HG03159 (cell line): ENCODE measurements at regions not wholly inside any gene's neighbourhood (a gene's known extent, or its start where the extent isn't known, plus 50 kb on each side); places are given as distances from the start of the nearest gene placed in this dataset.
"Not testable (repeated sequence)": the region's sequence is repeated elsewhere in the genome, so short reads cannot be mapped to it uniquely, and the experiment has no call there.

Experiments used
- ATAC-seq: cut with Tn5 transposase; IDR thresholded peaks from one replicate; pipeline ENCODE4 v1.9.1; 2021; ENCODE audit warnings: mild to moderate bottlenecking, moderate library complexity; ENCODE audit not compliant: unreplicated experiment

GRCh38 chr11:28938091-28938490, 829.9 kb downstream of the METTL15 start:
- ATAC-seq, result no peak

DNA sequence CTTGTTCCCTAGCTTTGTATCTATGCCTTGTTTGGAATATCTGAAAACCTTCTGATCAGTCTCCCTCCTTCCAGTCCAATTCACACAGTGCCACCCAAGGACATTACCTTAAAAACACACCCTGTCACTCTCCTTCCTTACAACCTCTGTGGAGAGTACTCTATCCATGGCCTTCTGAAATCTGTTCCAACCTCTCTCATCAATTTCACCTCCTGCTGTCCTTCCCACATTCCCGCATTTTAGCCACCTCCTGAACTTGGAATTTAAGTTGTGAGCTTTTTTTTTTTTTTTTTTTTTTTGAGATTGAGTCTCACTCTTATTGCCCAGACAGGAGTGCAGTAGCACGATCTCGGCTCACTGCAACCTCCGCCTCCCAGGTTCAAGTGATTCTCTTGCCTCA, 824.8 kb downstream of the METTL15 start:
- no peak for ATAC-seq

DNA sequence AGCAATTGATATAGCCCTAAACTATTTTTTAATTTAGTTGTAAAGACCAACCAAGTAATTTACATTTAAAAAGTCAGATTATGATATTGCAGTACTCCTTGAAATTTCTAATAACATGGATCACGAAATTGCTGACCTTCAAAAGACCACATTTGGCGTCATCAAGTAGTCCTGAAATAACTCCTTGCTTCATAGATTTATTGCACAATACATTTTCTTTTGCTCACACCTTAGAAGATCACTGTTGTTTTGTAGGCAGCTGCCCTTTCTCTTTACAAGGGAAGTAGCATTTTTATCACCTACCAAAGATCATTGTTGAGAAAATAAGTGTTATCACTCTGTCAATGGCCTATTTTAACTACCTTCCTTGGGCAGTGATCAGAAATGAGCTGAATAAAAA, 815.8 kb downstream of the METTL15 start:
- no peak for ATAC-seq

DNA sequence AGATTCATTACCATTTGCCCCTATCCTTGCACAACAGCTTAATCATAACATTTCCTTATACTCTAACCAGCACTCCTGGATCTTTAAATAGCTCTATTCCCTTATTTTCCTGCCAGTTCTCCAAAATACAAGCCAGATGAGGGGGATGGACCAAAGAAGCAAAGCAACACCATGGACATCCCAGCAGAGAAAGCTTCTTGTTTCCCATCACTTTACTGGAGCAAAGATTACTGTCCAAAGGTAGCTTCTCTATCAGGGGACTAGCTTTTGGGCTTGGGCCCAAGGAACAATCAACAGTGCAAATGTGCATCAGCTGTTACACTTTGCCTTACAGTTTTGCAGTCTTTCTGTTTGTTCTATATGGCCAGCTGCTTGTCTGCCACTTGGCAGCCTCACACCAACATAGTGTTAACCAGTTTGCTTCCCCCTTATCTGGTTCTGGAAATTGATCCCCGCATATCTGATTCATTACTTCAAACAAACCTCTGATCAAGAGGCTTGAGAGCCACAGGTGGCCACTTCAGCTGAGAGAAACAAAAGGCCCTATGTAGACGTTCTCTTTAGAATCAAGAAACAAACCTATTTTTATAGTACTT, 814.3 kb downstream of the METTL15 start:
- ATAC-seq, result no peak

DNA sequence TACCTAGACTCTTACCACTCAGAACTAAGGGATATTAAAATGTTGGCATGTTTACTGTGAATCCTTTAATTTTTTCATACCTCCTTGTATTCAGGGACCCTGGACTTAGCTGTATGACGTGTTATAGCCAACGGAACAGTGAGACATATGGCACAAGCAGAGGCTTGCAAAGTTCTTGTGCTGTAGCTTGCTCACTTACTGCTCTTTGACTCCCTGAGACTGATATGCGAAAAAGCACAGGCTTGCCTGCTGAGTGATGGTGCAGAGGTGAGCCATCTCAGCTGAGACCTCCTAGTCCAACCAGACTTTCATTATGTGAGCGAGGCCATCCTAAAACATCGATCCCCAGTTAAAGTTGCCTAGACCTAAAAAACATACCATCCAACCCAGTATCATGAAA, 811.0 kb downstream of the METTL15 start:
- no peak for ATAC-seq

DNA sequence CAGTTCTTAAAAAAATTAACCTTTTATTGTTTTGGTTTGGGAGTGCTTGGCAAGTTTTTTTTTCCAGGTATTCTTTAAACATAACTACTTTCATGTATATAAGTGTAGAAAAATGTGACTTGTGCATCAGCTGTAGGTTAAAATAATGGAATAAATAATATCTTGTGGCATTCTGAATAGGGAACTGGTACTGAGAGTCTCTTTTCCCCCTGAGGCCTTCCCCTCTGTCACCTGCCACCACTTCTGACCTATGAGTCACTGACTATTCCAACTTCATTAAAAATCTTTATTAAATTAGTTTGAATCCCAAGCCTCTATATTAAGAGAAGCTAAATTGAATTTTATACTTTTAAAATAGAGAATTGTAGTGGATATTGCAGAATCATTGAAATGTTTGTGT, 805.7 kb downstream of the METTL15 start:
- no peak for ATAC-seq

DNA sequence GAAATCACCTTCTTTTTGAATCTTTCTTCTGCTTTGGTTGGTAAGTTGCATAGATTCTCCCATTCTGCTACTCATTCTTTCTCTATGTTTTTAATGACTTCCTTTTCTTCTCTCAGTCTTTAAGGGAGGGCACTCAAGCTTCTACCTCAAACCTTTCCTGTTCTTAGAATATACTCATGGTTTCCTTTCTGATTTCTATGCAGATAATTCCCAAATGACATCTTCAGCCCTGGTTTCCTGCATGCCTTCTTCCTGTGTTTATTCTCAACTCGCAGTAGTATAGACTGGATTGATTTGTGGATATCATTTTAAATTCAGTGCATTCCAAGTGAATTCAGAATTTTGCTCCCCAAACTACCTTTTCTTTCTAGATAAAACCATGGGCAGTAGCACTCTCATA, 803.6 kb downstream of the METTL15 start:
- ATAC-seq, result no peak

DNA sequence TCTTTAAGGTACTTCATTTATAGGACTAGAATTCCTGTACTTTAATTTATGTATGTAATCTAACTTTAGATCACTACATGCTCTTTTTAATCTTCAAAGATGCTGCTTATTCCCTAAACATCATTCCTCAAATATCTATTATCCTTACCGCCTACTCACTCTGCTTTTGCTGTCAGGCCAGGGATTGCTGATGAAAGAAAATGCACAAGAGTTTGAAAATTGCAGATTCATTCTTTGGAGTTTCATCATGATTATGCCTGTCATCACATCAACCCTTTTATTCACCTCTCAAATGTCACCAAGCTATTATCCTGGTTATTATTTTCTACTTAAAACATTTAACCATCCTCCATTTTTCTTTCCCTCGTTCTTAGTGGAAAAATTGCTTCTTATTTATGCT, 802.7 kb downstream of the METTL15 start:
- no peak for ATAC-seq

GRCh38 chr11:28903716-28904115, 795.5 kb downstream of the METTL15 start:
- no peak for ATAC-seq

DNA sequence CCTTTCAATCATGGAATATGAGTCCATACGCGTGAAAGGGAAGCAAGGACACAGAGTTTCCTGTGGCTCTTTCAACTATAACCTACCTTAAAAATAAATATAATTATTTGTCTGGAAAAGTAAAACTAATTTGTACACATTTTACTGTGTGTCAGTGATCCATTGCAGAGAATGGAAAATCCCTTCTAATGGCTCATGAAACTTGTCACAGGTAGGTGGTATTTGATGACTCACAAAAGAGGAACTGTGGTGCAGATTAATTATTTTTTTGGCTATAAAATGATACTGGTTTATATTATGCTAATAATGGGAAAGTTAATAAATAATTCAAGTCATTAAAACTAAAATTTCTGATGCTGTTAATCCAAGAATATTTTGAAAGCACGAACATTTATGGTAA, 792.2 kb downstream of the METTL15 start:
- no peak for ATAC-seq

- no peak for ATAC-seq
Measured at GRCh38 chr11:28899706-28900105, 791.5 kb downstream of the METTL15 start.

GRCh38 chr11:28890601-28891040, 782.4 kb downstream of the METTL15 start:
- ATAC-seq, result not testable (repeated sequence)

DNA sequence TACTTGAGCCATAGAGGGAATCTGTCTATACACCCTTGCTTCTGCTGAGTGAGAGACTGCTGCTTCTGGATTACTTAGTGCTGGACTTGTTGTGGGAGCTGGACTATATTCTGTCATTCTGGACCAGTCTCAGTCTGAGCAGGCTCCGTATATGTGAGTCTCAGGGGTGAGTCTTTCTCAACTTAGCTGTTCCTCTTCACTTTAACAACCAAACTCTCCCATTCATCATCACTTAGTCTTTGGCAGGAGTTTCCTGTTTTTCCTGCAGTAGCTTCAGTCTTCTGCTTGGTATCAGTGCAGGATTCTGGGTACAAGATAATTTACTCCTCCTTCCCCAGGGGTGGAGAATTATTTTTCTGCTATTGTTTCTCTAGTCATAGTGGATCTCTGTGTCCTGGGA, 779.5 kb downstream of the METTL15 start:
- no peak for ATAC-seq

- ATAC-seq, result no peak
Measured at GRCh38 chr11:28879869-28880268, 771.7 kb downstream of the METTL15 start.

GRCh38 chr11:28878025-28878424, 769.8 kb downstream of the METTL15 start:
- ATAC-seq, result no peak

DNA sequence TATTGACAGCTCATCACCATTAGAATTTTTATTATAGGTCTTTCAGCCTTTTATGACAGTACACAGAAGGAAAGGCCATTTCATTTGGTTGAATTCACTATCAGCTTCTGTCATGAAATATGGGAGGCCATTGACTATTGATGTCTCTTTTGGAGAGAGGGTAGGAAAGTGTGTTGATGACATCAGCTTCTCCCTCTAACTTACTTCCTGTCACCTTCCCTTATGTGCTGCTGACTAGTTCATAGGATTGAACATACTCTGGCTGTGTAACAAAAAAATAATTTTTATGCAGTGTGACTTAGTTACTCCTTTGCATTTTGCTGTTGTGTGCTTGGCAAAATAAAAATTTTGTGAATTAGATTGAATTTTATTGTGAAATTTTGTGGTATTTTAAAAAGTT, 769.2 kb downstream of the METTL15 start:
- no peak for ATAC-seq

GRCh38 chr11:28874706-28875105, 766.5 kb downstream of the METTL15 start:
- ATAC-seq, result no peak

GRCh38 chr11:28871090-28871489, 762.9 kb downstream of the METTL15 start:
- ATAC-seq, result no peak

- no peak for ATAC-seq
Measured at GRCh38 chr11:28863422-28863821, 755.2 kb downstream of the METTL15 start.

- ATAC-seq, result no peak
Measured at GRCh38 chr11:28860893-28861292, 752.7 kb downstream of the METTL15 start.

GRCh38 chr11:28858076-28858475, 749.9 kb downstream of the METTL15 start:
- ATAC-seq, result no peak

- no peak for ATAC-seq
Measured at GRCh38 chr11:28849053-28849452, 740.9 kb downstream of the METTL15 start.

DNA sequence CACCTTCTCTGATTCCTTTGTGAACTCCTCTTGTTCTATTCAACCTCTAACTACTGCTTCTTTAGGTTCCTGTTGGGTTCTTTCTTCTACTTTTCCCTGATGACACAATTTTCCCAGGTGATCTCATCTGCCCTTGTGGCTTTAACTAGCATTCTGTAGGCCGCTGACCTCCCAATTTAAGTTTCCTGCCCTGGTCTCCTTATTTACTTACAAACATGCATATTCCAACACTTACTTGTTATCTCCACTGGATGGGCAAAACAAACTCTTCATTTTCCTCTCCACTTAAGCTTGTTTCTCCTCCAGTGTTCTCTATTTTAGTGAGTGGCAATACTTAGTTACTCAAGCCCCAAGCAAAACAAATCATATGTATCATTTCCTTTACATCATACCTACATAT, 734.5 kb downstream of the METTL15 start:
- ATAC-seq, result no peak
